A673 (cell line): ENCODE measurements at regions not wholly inside any gene's neighbourhood (a gene's known extent, or its start where the extent isn't known, plus 50 kb on each side); places are given as distances from the start of the nearest gene placed in this dataset.

Source experiments
- BruUV-seq: library from RNA; stranded (reverse); fragments of 400-500 nt; replicated peaks from 2 replicates; lab custom pipeline; 2021; lab: Mats Ljungman, UMichigan
- CTCF ChIA-PET: fragments of 300-600 bp; sonication (Branson Sonifier 250); formaldehyde crosslinking; loops from one replicate; lab custom pipeline; 2022; ENCODE audit warnings: antibody characterized with exemption; lab: Charles Lee
- POLR2A ChIA-PET: fragments of 300-600 bp; sonication (Branson Sonifier 250); formaldehyde crosslinking; loops from one replicate; lab custom pipeline; 2022; ENCODE audit warnings: antibody characterized with exemption; ENCODE audit not compliant: low non-redundant PET; lab: Charles Lee
- DNase-seq: peaks from one replicate; pipeline ENCODE4 v3.0.0-alpha.2; 2015; ENCODE audit warnings: low spot score
- H3K27ac ChIP-seq: fragments of 200-600 bp; sonication (generic); 2 replicates; pipeline ENCODE4 v1.5.1; 2016; ENCODE audit warnings: mixed run types, low read depth, mild to moderate bottlenecking, mixed read lengths, antibody characterized with exemption, low read length; ENCODE audit not compliant: poor library complexity, severe bottlenecking
- H3K27me3 ChIP-seq: fragments of 200-600 bp; sonication (generic); replicated peaks from 2 replicates; pipeline ENCODE4 v1.6.1; 2017; ENCODE audit warnings: mixed run types, low read depth, mild to moderate bottlenecking, mixed read lengths, antibody characterized with exemption, low read length; ENCODE audit not compliant: insufficient read depth, poor library complexity
- H3K36me3 ChIP-seq: fragments of 200-600 bp; sonication (generic); 2 replicates; pipeline ENCODE4 v1.6.1; 2016; ENCODE audit warnings: mixed run types, mild to moderate bottlenecking, mixed read lengths, antibody characterized with exemption, low read length; ENCODE audit not compliant: insufficient read depth, poor library complexity, severe bottlenecking
- H3K4me1 ChIP-seq: fragments of 200-600 bp; sonication (generic); 2 replicates; pipeline ENCODE4 v1.6.1; 2017; ENCODE audit warnings: mixed run types, mild to moderate bottlenecking, mixed read lengths, antibody characterized with exemption, low read length; ENCODE audit not compliant: insufficient read depth, poor library complexity, severe bottlenecking
- H3K4me3 ChIP-seq: fragments of 200-600 bp; sonication (generic); 2 replicates; pipeline ENCODE4 v1.5.1; 2016; ENCODE audit warnings: low read depth, mixed run types, mild to moderate bottlenecking, mixed read lengths, low read length; ENCODE audit not compliant: poor library complexity, severe bottlenecking
- H3K9me3 ChIP-seq: fragments of 200-600 bp; sonication (generic); 2 replicates; pipeline ENCODE4 v1.6.1; 2016; ENCODE audit warnings: mixed run types, low read depth, mild to moderate bottlenecking, mixed read lengths, antibody characterized with exemption, low read length; ENCODE audit not compliant: poor library complexity, severe bottlenecking
- CTCF ChIP-seq: fragments of 300-800, 200-600 bp; sonication (generic); conservative IDR thresholded peaks from 2 replicates; pipeline ENCODE4 v1.5.1; 2017; ENCODE audit warnings: low read depth, mild to moderate bottlenecking, antibody characterized with exemption, low read length, moderate library complexity, mixed read lengths
- EZH2 ChIP-seq: fragments of 200-600 bp; sonication (generic); IDR thresholded peaks from 2 replicates; pipeline ENCODE4 v1.6.1; 2017; ENCODE audit warnings: borderline replicate concordance, low read depth, mild to moderate bottlenecking, mixed read lengths, antibody characterized with exemption, low read length; ENCODE audit not compliant: poor library complexity, severe bottlenecking
- intact Hi-C: fragments of 100-400 bp; cut with micrococcal nuclease; formaldehyde crosslinking; loops from one replicate; pipeline ENCODE4 v1.10.0; 2022; ENCODE audit not compliant: unreplicated experiment

GRCh38 chrX:123049071-123049625, 134.9 kb upstream of the GRIA3 start:
- H3K4me1 ChIP-seq, result no peaks in the 10 kb centered on the region
- no TSS peak for BruUV-seq
- H3K4me3 ChIP-seq, result no peak overlapping the region
- ChIA-PET POLR2A (no interaction called here), CTCF (no interaction called here)
- DNase-seq, result no peak
- no peaks in the 10 kb centered on the region for H3K36me3 ChIP-seq
- intact Hi-C loops, result no loop called here
- no peaks in the 10 kb centered on the region for H3K9me3 ChIP-seq
- TF ChIP-seq EZH2, result no peak
- no peak for TF ChIP-seq CTCF
- no peaks in the 10 kb centered on the region for H3K27me3 ChIP-seq
- no peak overlapping the region for H3K27ac ChIP-seq

- Histone ChIP-seq H3K27me3 (no peaks in the 10 kb centered on the region), H3K4me3 (no peak overlapping the region), H3K4me1 (no peaks in the 10 kb centered on the region), H3K27ac (no peak overlapping the region), H3K9me3 (peaks cover 8% of the 10 kb centered on the region), H3K36me3 (no peaks in the 10 kb centered on the region)
- ChIA-PET CTCF (no interaction called here), POLR2A (no interaction called here)
- DNase-seq, result no peak
- TF ChIP-seq EZH2 (no peak), CTCF (no peak)
- intact Hi-C loops, result no loop called here
- BruUV-seq, result no TSS peak
These were observed 123.1 kb upstream of the GRIA3 start for GRCh38 chrX:123060986-123061385.

GRCh38 chrX:123064053-123064452, 120.0 kb upstream of the GRIA3 start:
- Histone ChIP-seq H3K4me3 (no peak overlapping the region), H3K27me3 (no peaks in the 10 kb centered on the region), H3K27ac (no peak overlapping the region), H3K9me3 (peaks cover 8% of the 10 kb centered on the region), H3K36me3 (no peaks in the 10 kb centered on the region), H3K4me1 (no peaks in the 10 kb centered on the region)
- intact Hi-C loops, result no loop called here
- ChIA-PET CTCF (no interaction called here), POLR2A (no interaction called here)
- BruUV-seq, result no TSS peak
- no peak for DNase-seq
- TF ChIP-seq CTCF (no peak), EZH2 (no peak)
